ENCODE measurements at regions not wholly inside any gene's neighbourhood (a gene's known extent, or its start where the extent isn't known, plus 50 kb on each side); places are given as distances from the start of the nearest gene placed in this dataset.
"Not testable (repeated sequence)": the region's sequence is repeated elsewhere in the genome, so short reads cannot be mapped to it uniquely, and the experiment has no call there.

DNA sequence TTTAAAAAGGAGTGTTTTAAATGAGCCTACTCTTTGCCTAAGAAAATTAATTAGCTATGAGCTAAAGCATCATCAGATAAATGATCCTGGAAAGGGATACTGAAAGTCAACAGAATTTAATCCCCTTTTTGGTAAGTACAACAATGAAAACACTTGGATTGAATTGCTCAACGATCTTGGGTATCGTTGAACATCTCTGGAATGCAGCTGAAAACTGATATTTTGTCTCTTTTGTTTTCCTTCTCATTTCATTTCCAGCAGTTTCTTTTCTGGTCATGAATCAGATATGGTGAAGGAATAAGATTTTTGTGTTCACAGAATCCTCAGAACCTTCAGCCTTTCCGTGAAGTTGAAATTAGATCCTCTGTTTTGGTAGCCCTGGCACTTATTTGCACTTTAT lies 771.2 kb downstream of the FSCB start:
- Histone ChIP-seq H3K9me3 (ENCODE audit: control insufficient read depth, low read length) (no peaks in the 10 kb centered on the region), H3K27ac (ENCODE audit: low read depth, low read length, severe bottlenecking) (no peak overlapping the region), H3K36me3 (ENCODE audit: control insufficient read depth, insufficient read depth, low read length) (no peaks in the 10 kb centered on the region), H3K4me1 (ENCODE audit: control insufficient read depth, insufficient read depth, low read length, poor library complexity, severe bottlenecking) (no peaks in the 10 kb centered on the region), H3K4me3 (ENCODE audit: extremely low read depth, insufficient read depth, low read length, poor library complexity, severe bottlenecking) (no peak overlapping the region)
- WGBS, 2 experiments (ENCODE audit: insufficient coverage in 2 of 2): 80% methylated on average over 3 of the region's 3 CpGs; no CpG with 5 or more reads in 1 of the 2 experiments

DNA sequence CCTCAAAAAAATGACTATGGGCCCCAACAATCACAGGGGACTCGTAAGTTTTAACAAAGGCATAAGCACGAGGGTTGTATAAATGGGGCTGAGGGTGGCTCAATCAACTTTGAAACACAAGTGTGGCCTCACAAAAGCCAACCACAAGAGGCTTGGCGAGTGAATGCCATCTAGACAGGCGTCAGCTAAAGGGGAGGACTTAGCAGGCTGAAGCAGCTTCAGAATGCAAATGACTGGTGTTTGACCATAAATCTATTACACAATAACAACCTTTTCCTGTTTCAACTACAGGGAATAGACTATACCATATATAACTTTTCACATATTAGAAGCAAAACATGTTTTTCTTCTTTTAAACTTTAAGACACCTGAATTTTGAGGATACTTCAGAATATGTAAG lies 777.9 kb downstream of the FSCB start:
- Histone ChIP-seq H3K36me3 (ENCODE audit: control insufficient read depth, insufficient read depth, low read length) (no peaks in the 10 kb centered on the region), H3K4me3 (ENCODE audit: extremely low read depth, insufficient read depth, low read length, poor library complexity, severe bottlenecking) (no peak overlapping the region), H3K27ac (ENCODE audit: low read depth, low read length, severe bottlenecking) (no peak overlapping the region), H3K9me3 (ENCODE audit: control insufficient read depth, low read length) (no peaks in the 10 kb centered on the region), H3K4me1 (ENCODE audit: control insufficient read depth, insufficient read depth, low read length, poor library complexity, severe bottlenecking) (no peaks in the 10 kb centered on the region)
- WGBS, 2 experiments (ENCODE audit: insufficient coverage in 2 of 2): 93% methylated on average over 4 of the region's 4 CpGs; no CpG with 5 or more reads in 1 of the 2 experiments

DNA sequence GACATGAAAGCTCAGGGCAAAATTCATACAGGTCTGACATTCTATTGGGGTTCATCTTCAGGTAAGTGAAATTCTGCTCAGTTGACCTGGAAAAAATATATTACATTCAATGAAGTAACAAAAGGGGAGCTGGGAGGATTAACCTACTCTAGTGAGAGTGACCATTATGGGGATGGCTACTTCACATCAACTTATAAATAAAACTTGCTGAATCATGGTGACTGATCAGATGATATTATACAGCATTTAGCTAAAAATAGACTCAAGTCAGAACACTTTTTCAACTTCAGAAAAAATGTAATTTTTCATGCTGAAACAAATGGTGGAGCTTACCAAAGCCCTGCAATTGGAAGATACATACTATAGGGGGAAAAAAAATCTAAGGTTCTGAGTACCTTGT lies 800.2 kb downstream of the FSCB start:
- Histone ChIP-seq H3K4me3 (ENCODE audit: extremely low read depth, insufficient read depth, low read length, poor library complexity, severe bottlenecking) (no peak overlapping the region), H3K36me3 (ENCODE audit: control insufficient read depth, insufficient read depth, low read length) (no peaks in the 10 kb centered on the region), H3K9me3 (ENCODE audit: control insufficient read depth, low read length) (no peaks in the 10 kb centered on the region), H3K4me1 (ENCODE audit: control insufficient read depth, insufficient read depth, low read length, poor library complexity, severe bottlenecking) (no peaks in the 10 kb centered on the region), H3K27ac (ENCODE audit: low read depth, low read length, severe bottlenecking) (no peak overlapping the region)

- not testable (repeated sequence) for H3K9me3 ChIP-seq (ENCODE audit: control insufficient read depth, low read length); H3K27ac ChIP-seq (ENCODE audit: low read depth, low read length, severe bottlenecking); H3K4me3 ChIP-seq (ENCODE audit: extremely low read depth, insufficient read depth, low read length, poor library complexity, severe bottlenecking); H3K4me1 ChIP-seq (ENCODE audit: control insufficient read depth, insufficient read depth, low read length, poor library complexity, severe bottlenecking); H3K36me3 ChIP-seq (ENCODE audit: control insufficient read depth, insufficient read depth, low read length)
- 67 to 77% methylated on average over 10 of the region's 20 CpGs for WGBS, 2 experiments (ENCODE audit: insufficient coverage in 2 of 2)
Measured at GRCh38 chr14:43698561-43699284, 808.4 kb downstream of the FSCB start.

GRCh38 chr14:43697003-43697402 lies 810.1 kb downstream of the FSCB start:
- Histone ChIP-seq H3K9me3 (ENCODE audit: control insufficient read depth, low read length) (no peaks in the 10 kb centered on the region), H3K27ac (ENCODE audit: low read depth, low read length, severe bottlenecking) (no peak overlapping the region), H3K36me3 (ENCODE audit: control insufficient read depth, insufficient read depth, low read length) (no peaks in the 10 kb centered on the region), H3K4me3 (ENCODE audit: extremely low read depth, insufficient read depth, low read length, poor library complexity, severe bottlenecking) (no peak overlapping the region), H3K4me1 (ENCODE audit: control insufficient read depth, insufficient read depth, low read length, poor library complexity, severe bottlenecking) (no peaks in the 10 kb centered on the region)
- no CpG with 5 or more reads among the region's 1 CpG for WGBS, 2 experiments (ENCODE audit: insufficient coverage in 2 of 2)

DNA sequence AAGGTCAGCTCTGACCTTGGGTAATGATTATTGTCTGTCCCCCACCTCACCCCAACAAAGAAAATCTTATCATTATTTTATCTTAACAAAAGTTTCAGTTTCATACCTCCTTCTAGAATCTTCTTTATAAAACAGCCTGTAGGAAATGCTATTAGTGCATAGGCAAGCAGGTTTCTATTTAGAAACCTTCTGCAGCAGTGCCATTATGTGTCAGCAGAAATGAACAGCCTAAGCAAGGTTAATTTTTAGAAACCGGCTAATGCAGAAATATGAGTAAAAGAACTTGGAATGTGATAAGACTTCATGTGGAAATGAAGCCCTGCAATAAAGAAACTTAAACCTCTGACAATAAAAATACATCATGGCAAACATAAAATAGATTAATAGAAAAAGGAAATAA lies 814.4 kb downstream of the FSCB start:
- Histone ChIP-seq H3K9me3 (ENCODE audit: control insufficient read depth, low read length) (no peaks in the 10 kb centered on the region), H3K4me1 (ENCODE audit: control insufficient read depth, insufficient read depth, low read length, poor library complexity, severe bottlenecking) (peaks cover 4% of the 10 kb centered on the region), H3K36me3 (ENCODE audit: control insufficient read depth, insufficient read depth, low read length) (no peaks in the 10 kb centered on the region), H3K27ac (ENCODE audit: low read depth, low read length, severe bottlenecking) (no peak overlapping the region), H3K4me3 (ENCODE audit: extremely low read depth, insufficient read depth, low read length, poor library complexity, severe bottlenecking) (no peak overlapping the region)
- WGBS, 2 experiments (ENCODE audit: insufficient coverage in 2 of 2): no CpG with 5 or more reads among the region's 1 CpG

DNA sequence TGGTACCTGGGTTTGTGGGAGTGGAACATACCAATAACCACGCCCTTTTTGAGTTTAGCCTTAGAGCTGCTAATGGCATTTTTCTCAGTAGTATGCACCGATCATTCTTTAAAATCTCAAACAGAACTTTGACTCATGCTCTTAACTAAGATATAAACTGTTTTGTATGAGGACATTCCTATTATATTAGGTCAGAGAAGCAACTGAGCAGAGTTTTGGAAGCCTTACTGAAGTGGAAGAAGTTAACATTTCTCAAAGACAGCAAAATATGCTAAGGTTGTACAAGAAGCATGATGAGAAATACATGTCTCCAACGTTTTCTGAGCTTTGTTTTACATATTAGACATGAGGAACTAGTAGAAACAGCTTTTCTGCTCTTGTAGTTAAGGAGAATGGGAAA lies 819.2 kb downstream of the FSCB start:
- 71% methylated on average over 1 of the region's 3 CpGs; no CpG with 5 or more reads in 1 of the 2 experiments for WGBS, 2 experiments (ENCODE audit: insufficient coverage in 2 of 2)
- no peak overlapping the region for H3K4me3 ChIP-seq (ENCODE audit: extremely low read depth, insufficient read depth, low read length, poor library complexity, severe bottlenecking)
- H3K9me3 ChIP-seq (ENCODE audit: control insufficient read depth, low read length): no peaks in the 10 kb centered on the region
- H3K4me1 ChIP-seq (ENCODE audit: control insufficient read depth, insufficient read depth, low read length, poor library complexity, severe bottlenecking): peaks cover 9% of the 10 kb centered on the region
- peak overlapping the region; percentile 75 for H3K27ac ChIP-seq (ENCODE audit: low read depth, low read length, severe bottlenecking)
- no peaks in the 10 kb centered on the region for H3K36me3 ChIP-seq (ENCODE audit: control insufficient read depth, insufficient read depth, low read length)

DNA sequence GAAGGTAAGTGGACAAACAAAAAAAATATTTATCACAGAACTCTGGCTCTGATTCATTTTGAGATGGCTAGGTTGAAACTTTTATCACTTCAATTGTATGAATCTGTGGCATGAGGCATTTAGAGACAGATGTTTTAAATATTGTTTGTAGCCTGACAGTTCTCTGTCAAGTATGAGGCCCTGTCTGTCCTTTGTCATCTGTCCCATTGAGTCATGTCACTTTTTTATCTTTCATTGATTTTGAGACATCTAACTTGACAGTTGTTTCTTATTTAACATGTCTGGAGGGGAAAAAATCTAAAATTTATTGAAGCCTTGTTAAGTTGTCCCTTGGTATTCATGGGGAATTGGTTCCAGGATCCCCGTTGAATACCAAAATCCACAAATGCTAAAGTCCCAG lies 829.5 kb downstream of the FSCB start:
- H3K4me1 ChIP-seq (ENCODE audit: control insufficient read depth, insufficient read depth, low read length, poor library complexity, severe bottlenecking): peaks cover 5% of the 10 kb centered on the region
- H3K4me3 ChIP-seq (ENCODE audit: extremely low read depth, insufficient read depth, low read length, poor library complexity, severe bottlenecking): no peak overlapping the region

DNA sequence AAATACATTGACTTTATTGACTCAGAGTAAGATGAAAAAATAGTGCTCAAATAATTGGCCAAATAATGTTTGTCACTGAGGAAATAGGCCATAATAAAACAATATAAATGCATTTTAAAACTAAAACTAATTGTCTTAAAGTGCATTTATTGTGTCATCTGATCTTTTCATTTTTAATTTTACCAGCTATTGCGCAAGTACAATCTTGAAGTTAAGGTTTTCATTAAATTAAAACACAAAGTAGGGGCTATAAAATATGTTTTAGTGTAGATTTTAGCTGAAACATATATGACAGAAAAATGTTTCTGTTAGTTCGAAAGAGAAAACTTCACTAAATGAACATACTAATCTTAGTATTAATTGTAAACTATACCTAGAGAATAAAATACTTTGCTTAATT lies 832.8 kb downstream of the FSCB start:
- no peak overlapping the region for H3K27ac ChIP-seq (ENCODE audit: low read depth, low read length, severe bottlenecking)
- no peaks in the 10 kb centered on the region for H3K4me1 ChIP-seq (ENCODE audit: control insufficient read depth, insufficient read depth, low read length, poor library complexity, severe bottlenecking)
- 100% methylated on average over 1 of the region's 2 CpGs; no CpG with 5 or more reads in 1 of the 2 experiments for WGBS, 2 experiments (ENCODE audit: insufficient coverage in 2 of 2)
- H3K4me3 ChIP-seq (ENCODE audit: extremely low read depth, insufficient read depth, low read length, poor library complexity, severe bottlenecking): no peak overlapping the region
- no peaks in the 10 kb centered on the region for H3K36me3 ChIP-seq (ENCODE audit: control insufficient read depth, insufficient read depth, low read length)
- no peaks in the 10 kb centered on the region for H3K9me3 ChIP-seq (ENCODE audit: control insufficient read depth, low read length)

More for the DNA sequence above, 829.5 kb downstream of the FSCB start:
- Histone ChIP-seq H3K9me3 (ENCODE audit: control insufficient read depth, low read length) (no peaks in the 10 kb centered on the region), H3K36me3 (ENCODE audit: control insufficient read depth, insufficient read depth, low read length) (no peaks in the 10 kb centered on the region), H3K27ac (ENCODE audit: low read depth, low read length, severe bottlenecking) (no peak overlapping the region)
- WGBS, 2 experiments (ENCODE audit: insufficient coverage in 2 of 2): no CpG with 5 or more reads among the region's 1 CpG

GRCh38 chr14:43671716-43672485 lies 835.2 kb downstream of the FSCB start:
- WGBS, 2 experiments (ENCODE audit: insufficient coverage in 2 of 2): no CpG with 5 or more reads among the region's 3 CpGs
- Histone ChIP-seq H3K9me3 (ENCODE audit: control insufficient read depth, low read length) (no peaks in the 10 kb centered on the region), H3K27ac (ENCODE audit: low read depth, low read length, severe bottlenecking) (no peak overlapping the region), H3K36me3 (ENCODE audit: control insufficient read depth, insufficient read depth, low read length) (no peaks in the 10 kb centered on the region), H3K4me3 (ENCODE audit: extremely low read depth, insufficient read depth, low read length, poor library complexity, severe bottlenecking) (no peak overlapping the region), H3K4me1 (ENCODE audit: control insufficient read depth, insufficient read depth, low read length, poor library complexity, severe bottlenecking) (no peaks in the 10 kb centered on the region)

DNA sequence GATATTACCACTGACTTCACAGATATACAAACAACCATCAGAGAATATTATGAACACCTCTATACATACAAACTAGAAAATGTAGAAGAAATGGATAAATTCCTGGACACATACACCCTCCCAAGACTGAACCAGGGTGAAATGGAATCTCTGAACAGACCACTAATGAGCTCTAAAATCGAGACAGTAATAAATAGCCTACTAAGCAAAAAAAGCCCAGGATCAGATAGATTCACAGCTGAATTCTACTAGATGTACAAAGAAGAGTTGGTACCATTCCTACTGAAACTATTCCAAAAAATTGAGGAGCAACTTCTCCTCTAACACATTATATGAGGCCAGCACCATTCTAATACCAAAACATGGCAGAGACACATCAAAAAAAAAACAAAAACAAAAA lies 837.7 kb downstream of the FSCB start:
- H3K27ac ChIP-seq (ENCODE audit: low read depth, low read length, severe bottlenecking): no peak overlapping the region
- no peaks in the 10 kb centered on the region for H3K4me1 ChIP-seq (ENCODE audit: control insufficient read depth, insufficient read depth, low read length, poor library complexity, severe bottlenecking)
- H3K4me3 ChIP-seq (ENCODE audit: extremely low read depth, insufficient read depth, low read length, poor library complexity, severe bottlenecking): no peak overlapping the region
- 50% methylated on average over 1 of the region's 1 CpG; no CpG with 5 or more reads in 1 of the 2 experiments for WGBS, 2 experiments (ENCODE audit: insufficient coverage in 2 of 2)
- no peaks in the 10 kb centered on the region for H3K9me3 ChIP-seq (ENCODE audit: control insufficient read depth, low read length)
- no peaks in the 10 kb centered on the region for H3K36me3 ChIP-seq (ENCODE audit: control insufficient read depth, insufficient read depth, low read length)
